ENCODE measurements at regions not wholly inside any gene's neighbourhood (a gene's known extent, or its start where the extent isn't known, plus 50 kb on each side); places are given as distances from the start of the nearest gene placed in this dataset.

DNA sequence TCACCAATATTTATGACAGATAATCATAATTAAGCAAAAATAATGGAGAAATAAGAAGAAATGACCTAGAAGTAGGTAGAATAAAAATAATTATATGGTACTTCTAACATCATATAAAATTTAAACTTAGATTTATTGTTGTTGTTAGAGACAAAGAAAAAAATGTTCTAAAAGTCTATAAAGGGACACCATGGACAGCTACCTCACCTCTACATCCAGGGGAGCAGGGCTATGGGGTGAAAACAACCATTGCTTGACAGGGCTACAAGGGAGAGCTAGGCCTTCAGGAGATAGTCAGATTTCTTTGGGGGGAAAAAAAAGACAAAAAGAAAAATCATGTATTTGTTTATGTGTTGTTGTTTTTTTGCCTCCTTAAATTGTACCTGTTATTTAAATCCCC is 841.9 kb downstream of the VGLL3 start:
- TF ChIP-seq, protein P1, sequence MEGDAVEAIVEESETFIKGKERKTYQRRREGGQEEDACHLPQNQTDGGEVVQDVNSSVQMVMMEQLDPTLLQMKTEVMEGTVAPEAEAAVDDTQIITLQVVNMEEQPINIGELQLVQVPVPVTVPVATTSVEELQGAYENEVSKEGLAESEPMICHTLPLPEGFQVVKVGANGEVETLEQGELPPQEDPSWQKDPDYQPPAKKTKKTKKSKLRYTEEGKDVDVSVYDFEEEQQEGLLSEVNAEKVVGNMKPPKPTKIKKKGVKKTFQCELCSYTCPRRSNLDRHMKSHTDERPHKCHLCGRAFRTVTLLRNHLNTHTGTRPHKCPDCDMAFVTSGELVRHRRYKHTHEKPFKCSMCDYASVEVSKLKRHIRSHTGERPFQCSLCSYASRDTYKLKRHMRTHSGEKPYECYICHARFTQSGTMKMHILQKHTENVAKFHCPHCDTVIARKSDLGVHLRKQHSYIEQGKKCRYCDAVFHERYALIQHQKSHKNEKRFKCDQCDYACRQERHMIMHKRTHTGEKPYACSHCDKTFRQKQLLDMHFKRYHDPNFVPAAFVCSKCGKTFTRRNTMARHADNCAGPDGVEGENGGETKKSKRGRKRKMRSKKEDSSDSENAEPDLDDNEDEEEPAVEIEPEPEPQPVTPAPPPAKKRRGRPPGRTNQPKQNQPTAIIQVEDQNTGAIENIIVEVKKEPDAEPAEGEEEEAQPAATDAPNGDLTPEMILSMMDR (conservative IDR thresholded peaks at IDR 0.05 in 1 of 2, IDR thresholded peaks at IDR 0.05 in 1 of 2; ENCODE audit: extremely low read depth in 1 of 2, insufficient read depth in 1 of 2, low read depth in 1 of 2, low read length in 2 of 2) = no peak
- TF ChIP-seq EZH2 (IDR thresholded peaks at IDR 0.05; ENCODE audit: borderline replicate concordance, low read length) = no peak
